ENCODE measurements at regions not wholly inside any gene's neighbourhood (a gene's known extent, or its start where the extent isn't known, plus 50 kb on each side); places are given as distances from the start of the nearest gene placed in this dataset.

DNA sequence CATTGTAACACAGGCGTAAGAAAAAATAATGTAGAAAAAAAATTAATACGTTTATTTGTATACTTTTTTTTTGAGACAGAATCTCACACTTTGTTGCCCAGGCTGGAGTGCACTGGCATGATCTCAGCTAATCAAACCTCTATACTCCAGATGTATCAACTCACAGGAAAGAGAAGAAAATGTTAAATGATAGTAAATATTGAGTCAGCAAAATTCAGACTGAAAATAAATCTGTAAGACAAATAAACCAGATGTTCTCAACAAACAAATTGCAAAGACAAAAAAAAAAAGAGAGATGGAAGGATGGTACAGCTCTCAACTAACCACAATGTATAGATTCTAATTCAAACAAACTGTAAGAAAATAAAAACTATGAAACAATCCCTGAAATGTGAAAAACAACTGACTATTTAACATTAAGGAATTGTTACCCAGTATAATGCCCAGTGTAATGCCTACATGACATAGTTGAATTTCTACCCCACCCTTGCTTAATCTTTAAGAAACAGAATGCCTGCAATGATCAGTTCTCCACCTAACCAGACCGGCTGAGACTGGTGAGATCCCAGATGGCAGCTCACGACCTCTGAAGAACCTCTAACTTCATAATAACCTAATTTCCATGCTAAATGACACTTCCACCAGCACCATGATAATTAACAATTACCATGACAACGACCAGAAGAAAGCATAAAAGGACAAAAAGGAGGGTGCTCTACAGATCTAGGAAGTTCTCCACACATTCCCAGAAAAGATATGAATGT lies 272.0 kb upstream of the GNAI1 start:
- Histone ChIP-seq H3K4me1 (no peaks in the 10 kb centered on the region), H3K9me3 (replicated peaks in 1 of 11) (peaks cover 4 to 11% (median 8%) of the 10 kb centered on the region in 11 experiments; a peak in 14 of 22 replicates), H3K4me3 (no peak overlapping the region), H3K9ac (no peak overlapping the region), H3K27me3 (no peaks in the 10 kb centered on the region), H3K27ac (no peak overlapping the region), H4K20me1 (no peaks in the 10 kb centered on the region), H3K36me3 (no peaks in the 10 kb centered on the region), H3K4me2 (no peak overlapping the region)
- no peak for TF ChIP-seq Cebpa-rat (IDR thresholded peaks at IDR 0.05)

DNA sequence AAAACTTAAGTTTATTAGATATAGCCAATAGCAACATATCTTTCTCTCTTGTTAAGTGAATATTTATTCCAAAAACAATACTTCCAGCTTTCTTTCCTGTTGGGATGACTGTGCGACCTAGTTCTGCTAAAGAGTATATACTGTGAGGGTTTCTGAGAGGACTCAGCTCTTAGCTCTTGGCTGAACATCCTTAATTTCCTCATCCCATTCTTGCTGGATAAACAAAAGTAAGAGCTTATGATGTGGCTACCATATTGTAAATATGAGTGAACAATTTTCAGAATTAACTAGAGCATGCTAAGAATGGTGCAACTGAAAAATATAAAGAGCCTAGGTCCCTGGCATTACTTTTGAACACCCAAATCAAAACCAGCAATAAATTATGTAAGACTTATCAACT lies 279.5 kb upstream of the GNAI1 start:
- Histone ChIP-seq H4K20me1 (no peaks in the 10 kb centered on the region), H3K9me3 (replicated peaks in 1 of 11) (no peaks in the 10 kb centered on the region), H3K27ac (no peak overlapping the region), H3K27me3 (no peaks in the 10 kb centered on the region), H3K9ac (no peak overlapping the region), H3K4me1 (no peaks in the 10 kb centered on the region), H3K4me2 (no peak overlapping the region), H3K36me3 (no peaks in the 10 kb centered on the region), H3K4me3 (no peak overlapping the region)
- TF ChIP-seq Cebpa-rat (IDR thresholded peaks at IDR 0.05), result no peak

DNA sequence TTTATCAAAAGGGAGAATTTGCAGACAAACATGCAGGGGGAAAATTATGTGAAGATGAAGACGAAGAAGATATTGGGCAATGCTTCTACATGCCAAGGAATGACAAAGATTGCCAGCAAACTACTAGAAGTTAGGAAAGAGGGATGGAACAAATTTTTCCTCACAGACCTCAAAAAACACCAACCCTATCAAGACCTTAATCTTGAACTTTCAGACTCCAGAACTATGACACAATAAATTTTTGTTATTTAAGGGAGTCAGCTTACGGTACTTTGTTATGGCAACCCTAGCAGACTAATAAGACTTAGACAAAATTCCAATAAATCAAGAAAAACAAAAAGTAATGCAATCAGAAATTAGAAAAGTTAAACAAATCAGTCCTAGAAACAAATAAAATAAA lies 280.0 kb upstream of the GNAI1 start:
- Histone ChIP-seq H4K20me1 (no peaks in the 10 kb centered on the region), H3K4me1 (no peaks in the 10 kb centered on the region), H3K9me3 (replicated peaks in 1 of 11) (no peaks in the 10 kb centered on the region), H3K4me2 (no peak overlapping the region), H3K4me3 (no peak overlapping the region), H3K36me3 (no peaks in the 10 kb centered on the region), H3K27ac (no peak overlapping the region), H3K27me3 (no peaks in the 10 kb centered on the region), H3K9ac (no peak overlapping the region)
- TF ChIP-seq Cebpa-rat (IDR thresholded peaks at IDR 0.05), result no peak

GRCh38 chr7:79837915-79838314 lies 296.7 kb upstream of the GNAI1 start:
- H4K20me1 ChIP-seq, result no peaks in the 10 kb centered on the region
- TF ChIP-seq Cebpa-rat (IDR thresholded peaks at IDR 0.05), result no peak
- H3K36me3 ChIP-seq, result no peaks in the 10 kb centered on the region
- H3K27me3 ChIP-seq, result no peaks in the 10 kb centered on the region
- H3K9ac ChIP-seq, result no peak overlapping the region
- no peaks in the 10 kb centered on the region for H3K9me3 ChIP-seq (replicated peaks in 1 of 11)
- H3K4me1 ChIP-seq, result no peaks in the 10 kb centered on the region
- H3K27ac ChIP-seq, result no peak overlapping the region
- no peak overlapping the region for H3K4me2 ChIP-seq
- no peak overlapping the region for H3K4me3 ChIP-seq

DNA sequence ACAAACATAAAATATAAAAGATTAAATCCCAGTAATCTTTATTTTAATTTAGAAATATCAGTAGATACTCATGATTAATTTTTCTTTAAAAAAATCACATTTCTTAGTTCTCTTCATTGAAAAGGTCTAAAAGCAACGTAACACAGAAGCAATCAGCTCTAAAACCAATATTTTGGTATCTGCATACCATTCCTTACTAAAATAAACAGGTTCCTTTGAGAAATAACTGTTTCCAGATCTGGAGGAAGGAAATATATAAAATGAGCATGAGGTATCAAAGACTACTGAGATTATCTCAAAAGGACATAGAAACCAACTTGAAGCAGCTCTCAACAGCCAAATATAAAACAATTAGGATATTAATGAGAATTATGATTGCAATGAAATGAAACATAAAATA lies 301.0 kb upstream of the GNAI1 start:
- no peaks in the 10 kb centered on the region for H3K27me3 ChIP-seq
- H4K20me1 ChIP-seq, result no peaks in the 10 kb centered on the region
- TF ChIP-seq Cebpa-rat (IDR thresholded peaks at IDR 0.05), result no peak
- H3K4me1 ChIP-seq, result no peaks in the 10 kb centered on the region
- no peaks in the 10 kb centered on the region for H3K9me3 ChIP-seq (replicated peaks in 1 of 11)
- no peak overlapping the region for H3K9ac ChIP-seq
- H3K4me3 ChIP-seq, result no peak overlapping the region
- H3K4me2 ChIP-seq, result no peak overlapping the region
- no peak overlapping the region for H3K27ac ChIP-seq
- H3K36me3 ChIP-seq, result no peaks in the 10 kb centered on the region

GRCh38 chr7:79828866-79829265 lies 305.8 kb upstream of the GNAI1 start:
- Histone ChIP-seq H3K27ac (no peak overlapping the region), H3K4me3 (no peak overlapping the region), H3K36me3 (no peaks in the 10 kb centered on the region), H3K27me3 (no peaks in the 10 kb centered on the region), H3K4me1 (no peaks in the 10 kb centered on the region), H3K9ac (no peak overlapping the region), H3K4me2 (no peak overlapping the region), H3K9me3 (replicated peaks in 1 of 11) (no peaks in the 10 kb centered on the region), H4K20me1 (no peaks in the 10 kb centered on the region)
- no peak for TF ChIP-seq Cebpa-rat (IDR thresholded peaks at IDR 0.05)

- no peak for TF ChIP-seq Cebpa-rat (IDR thresholded peaks at IDR 0.05)
- no peak overlapping the region for H3K9ac ChIP-seq
- no peaks in the 10 kb centered on the region for H4K20me1 ChIP-seq
- H3K27me3 ChIP-seq, result no peaks in the 10 kb centered on the region
- no peak overlapping the region for H3K27ac ChIP-seq
- H3K4me3 ChIP-seq, result no peak overlapping the region
- no peaks in the 10 kb centered on the region for H3K9me3 ChIP-seq (replicated peaks in 1 of 11)
- H3K4me1 ChIP-seq, result no peaks in the 10 kb centered on the region
- H3K36me3 ChIP-seq, result no peaks in the 10 kb centered on the region
- no peak overlapping the region for H3K4me2 ChIP-seq
Observed at GRCh38 chr7:79823246-79823951, 311.2 kb upstream of the GNAI1 start.

DNA sequence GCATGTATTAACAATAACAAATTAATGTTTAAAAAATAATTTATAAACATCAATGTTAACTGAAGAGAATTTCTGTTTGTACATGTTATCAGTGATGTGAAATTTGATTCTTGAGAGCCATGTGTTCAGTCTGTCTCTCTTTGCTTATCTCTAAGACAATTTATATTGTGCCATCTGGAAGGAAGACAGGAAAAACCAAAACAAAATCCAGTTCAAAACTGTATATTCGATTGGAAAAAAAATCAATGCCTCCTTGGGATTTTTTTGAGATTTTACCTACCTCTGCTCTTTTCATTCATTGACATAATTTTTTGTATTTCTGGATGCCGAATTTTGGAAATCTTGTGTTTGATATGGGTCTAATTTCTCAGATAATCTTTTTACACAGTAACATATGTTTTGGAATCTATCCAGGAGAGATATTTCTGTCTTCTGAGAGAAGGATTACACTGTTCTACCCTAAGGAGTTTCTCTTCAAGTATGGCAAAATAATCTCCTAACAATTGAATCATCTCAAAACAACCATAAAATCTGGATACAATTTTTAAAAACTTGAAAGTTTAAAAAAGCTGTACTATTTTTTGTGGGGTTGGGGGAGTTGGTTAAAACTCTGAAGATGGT lies 311.9 kb upstream of the GNAI1 start:
- H3K4me3 ChIP-seq, result no peak overlapping the region
- no peak overlapping the region for H3K4me2 ChIP-seq
- no peaks in the 10 kb centered on the region for H4K20me1 ChIP-seq
- H3K4me1 ChIP-seq, result no peaks in the 10 kb centered on the region
- H3K9me3 ChIP-seq (replicated peaks in 1 of 11), result no peaks in the 10 kb centered on the region
- H3K27ac ChIP-seq, result no peak overlapping the region
- H3K9ac ChIP-seq, result no peak overlapping the region
- H3K36me3 ChIP-seq, result no peaks in the 10 kb centered on the region
- no peak for TF ChIP-seq Cebpa-rat (IDR thresholded peaks at IDR 0.05)
- H3K27me3 ChIP-seq, result no peaks in the 10 kb centered on the region

DNA sequence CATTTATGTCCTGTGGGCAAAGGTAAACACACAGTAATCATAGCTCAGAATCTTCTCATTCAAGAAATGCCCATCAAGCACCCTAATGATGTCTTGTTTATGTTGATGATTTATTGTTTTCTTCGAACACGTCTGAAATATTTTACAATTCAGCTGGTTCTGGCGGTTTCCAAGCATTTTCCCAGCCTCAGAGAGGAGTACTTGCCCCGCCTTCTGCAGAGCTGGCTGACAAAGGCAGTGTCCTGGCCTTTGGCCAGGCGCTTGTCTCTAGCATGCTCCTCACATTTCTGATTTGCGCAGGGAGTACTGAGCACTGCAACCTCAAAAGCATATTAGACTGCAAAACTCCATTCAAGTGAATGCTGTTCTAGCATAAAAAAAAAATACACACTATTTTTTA lies 314.2 kb upstream of the GNAI1 start:
- TF ChIP-seq Cebpa-rat (IDR thresholded peaks at IDR 0.05), result no peak
- H4K20me1 ChIP-seq, result no peaks in the 10 kb centered on the region
- no peak overlapping the region for H3K4me3 ChIP-seq
- H3K27me3 ChIP-seq, result no peaks in the 10 kb centered on the region
- no peaks in the 10 kb centered on the region for H3K4me1 ChIP-seq
- no peak overlapping the region for H3K4me2 ChIP-seq
- no peaks in the 10 kb centered on the region for H3K36me3 ChIP-seq
- H3K9me3 ChIP-seq (replicated peaks in 1 of 11), result no peaks in the 10 kb centered on the region
- H3K9ac ChIP-seq, result no peak overlapping the region
- H3K27ac ChIP-seq, result no peak overlapping the region

DNA sequence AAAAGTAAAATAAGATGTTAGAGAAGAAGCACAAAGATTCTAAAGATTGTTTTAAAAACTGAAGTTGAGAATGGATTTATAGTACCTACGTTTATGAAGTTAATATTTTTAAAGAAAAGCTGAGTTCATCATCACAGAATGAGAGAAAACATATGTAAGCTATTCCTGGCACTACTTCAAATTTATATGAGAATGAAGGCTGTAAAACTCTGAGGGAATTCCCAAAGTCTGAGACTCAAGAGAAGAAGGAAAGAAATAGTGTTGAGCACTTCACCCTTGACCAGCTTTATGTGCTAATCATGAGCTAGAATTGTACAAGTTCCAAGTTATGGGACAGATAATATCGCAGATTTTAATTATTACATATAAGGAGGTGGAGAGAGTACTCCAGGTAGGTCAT lies 323.7 kb upstream of the GNAI1 start:
- no peak overlapping the region for H3K9ac ChIP-seq
- H4K20me1 ChIP-seq, result no peaks in the 10 kb centered on the region
- H3K4me2 ChIP-seq, result no peak overlapping the region
- no peaks in the 10 kb centered on the region for H3K27me3 ChIP-seq
- H3K36me3 ChIP-seq, result no peaks in the 10 kb centered on the region
- TF ChIP-seq Cebpa-rat (IDR thresholded peaks at IDR 0.05), result no peak
- no peak overlapping the region for H3K27ac ChIP-seq
- H3K4me3 ChIP-seq, result no peak overlapping the region
- H3K9me3 ChIP-seq (replicated peaks in 1 of 11), result no peaks in the 10 kb centered on the region
- H3K4me1 ChIP-seq, result no peaks in the 10 kb centered on the region
